Colonic mucosa (tissue), 4 donors: ENCODE measurements at regions not wholly inside any gene's neighbourhood (a gene's known extent, or its start where the extent isn't known, plus 50 kb on each side); places are given as distances from the start of the nearest gene placed in this dataset.

ENCODE experiments used
- DNase-seq: peaks from one replicate; pipeline ENCODE4 v3.0.0-alpha.2; 2020
- H3K27ac ChIP-seq: fragments of 200-600 bp; one replicate; pipeline ENCODE4 v1.8.0; 2021
- H3K27me3 ChIP-seq: fragments of 200-600 bp; one replicate; pipeline ENCODE4 v1.8.0; 2021
- H3K36me3 ChIP-seq: fragments of 200-600 bp; one replicate; pipeline ENCODE4 v1.8.0; 2021
- H3K4me1 ChIP-seq: fragments of 200-600 bp; one replicate; pipeline ENCODE4 v1.8.0; 2021; ENCODE audit warnings: mild to moderate bottlenecking
- H3K4me3 ChIP-seq: fragments of 200-600 bp; one replicate; pipeline ENCODE4 v1.8.0; 2021
- H3K9ac ChIP-seq, 2 donors: one replicate each; pipeline ENCODE4 v1.7.0; 2013; ENCODE audit warnings: control low read depth in 2 of 2, low read depth in 2 of 2, low read length in 2 of 2
- H3K9me3 ChIP-seq: fragments of 200-600 bp; one replicate; pipeline ENCODE4 v1.8.0; 2021
- CTCF ChIP-seq: fragments of 200-600 bp; IDR thresholded peaks from one replicate; pipeline ENCODE4 v1.8.0; 2022; ENCODE audit warnings: antibody characterized with exemption, mild to moderate bottlenecking
- intact Hi-C: fragments of 100-400 bp; cut with DNase I; formaldehyde crosslinking; loops from one replicate; pipeline ENCODE4 v1.14.1; 2022
- donor health status: healthy.
- donor health status: DM: no; HTN: no; CAD: no.
- donor health status: DM: no; HTN: no; CAD: no.

GRCh38 chr22:34687116-34687515 is 378.8 kb upstream of the ISX start:
- Histone ChIP-seq H3K4me1 (no peaks in the 10 kb centered on the region), H3K27me3 (no peaks in the 10 kb centered on the region), H3K9ac (no peak overlapping the region), H3K9me3 (no peaks in the 10 kb centered on the region), H3K36me3 (no peaks in the 10 kb centered on the region), H3K27ac (no peak overlapping the region), H3K4me3 (no peak overlapping the region)
- no peak for DNase-seq
- no peak for TF ChIP-seq CTCF
- intact Hi-C loops, result no loop called here

GRCh38 chr22:34688825-34689224 is 377.1 kb upstream of the ISX start:
- Histone ChIP-seq H3K36me3 (no peaks in the 10 kb centered on the region), H3K4me1 (no peaks in the 10 kb centered on the region), H3K9ac (no peak overlapping the region), H3K9me3 (no peaks in the 10 kb centered on the region), H3K27me3 (no peaks in the 10 kb centered on the region), H3K4me3 (no peak overlapping the region), H3K27ac (no peak overlapping the region)
- intact Hi-C loops, result no loop called here
- DNase-seq, result no peak
- no peak for TF ChIP-seq CTCF

GRCh38 chr22:34696557-34696956 is 369.4 kb upstream of the ISX start:
- H3K9ac ChIP-seq, result no peak overlapping the region
- no peaks in the 10 kb centered on the region for H3K4me1 ChIP-seq
- H3K27me3 ChIP-seq, result no peaks in the 10 kb centered on the region
- no peaks in the 10 kb centered on the region for H3K36me3 ChIP-seq
- intact Hi-C loops, result no loop called here
- no peak overlapping the region for H3K4me3 ChIP-seq
- DNase-seq, result no peak
- TF ChIP-seq CTCF, result no peak
- no peaks in the 10 kb centered on the region for H3K9me3 ChIP-seq
- H3K27ac ChIP-seq, result no peak overlapping the region

GRCh38 chr22:34702279-34702678 is 363.7 kb upstream of the ISX start:
- no peak for TF ChIP-seq CTCF
- no peak overlapping the region for H3K4me3 ChIP-seq
- no peak overlapping the region for H3K9ac ChIP-seq
- H3K4me1 ChIP-seq, result no peaks in the 10 kb centered on the region
- intact Hi-C loops, result no loop called here
- no peaks in the 10 kb centered on the region for H3K9me3 ChIP-seq
- H3K27ac ChIP-seq, result no peak overlapping the region
- no peaks in the 10 kb centered on the region for H3K27me3 ChIP-seq
- no peaks in the 10 kb centered on the region for H3K36me3 ChIP-seq
- peak; percentile 39 for DNase-seq

GRCh38 chr22:34709641-34710040 is 356.3 kb upstream of the ISX start:
- Histone ChIP-seq H3K9ac (no peak overlapping the region), H3K27me3 (no peaks in the 10 kb centered on the region), H3K4me1 (no peaks in the 10 kb centered on the region), H3K9me3 (no peaks in the 10 kb centered on the region), H3K27ac (no peak overlapping the region), H3K4me3 (no peak overlapping the region), H3K36me3 (no peaks in the 10 kb centered on the region)
- TF ChIP-seq CTCF, result no peak
- intact Hi-C loops, result no loop called here
- DNase-seq, result no peak

GRCh38 chr22:34722901-34723300 is 343.1 kb upstream of the ISX start:
- H3K4me3 ChIP-seq, result no peak overlapping the region
- intact Hi-C loops, result no loop called here
- TF ChIP-seq CTCF, result no peak
- H3K9ac ChIP-seq, result no peak overlapping the region
- H3K36me3 ChIP-seq, result no peaks in the 10 kb centered on the region
- no peak overlapping the region for H3K27ac ChIP-seq
- H3K9me3 ChIP-seq, result no peaks in the 10 kb centered on the region
- no peaks in the 10 kb centered on the region for H3K27me3 ChIP-seq
- no peaks in the 10 kb centered on the region for H3K4me1 ChIP-seq
- no peak for DNase-seq
